Memory B cell (primary cell): ENCODE measurements at regions not wholly inside any gene's neighbourhood (a gene's known extent, or its start where the extent isn't known, plus 50 kb on each side); places are given as distances from the start of the nearest gene placed in this dataset.

Experiments
- ATAC-seq: fragments of 150-1000 bp; cut with Tn5 transposase; 2 replicates; pipeline ENCODE4 v1.10.0; 2021; ENCODE audit warnings: low read depth, mild to moderate bottlenecking, moderate library complexity
- DNase-seq, 2 donors: peaks; one replicate each; pipeline ENCODE4 v3.0.0; 2022; ENCODE audit warnings: low spot score in 2 of 2
- H3K27ac Mint-ChIP-seq: one replicate; pipeline ENCODE4 v1.8.0; 2022; ENCODE audit warnings: mild to moderate bottlenecking, moderate library complexity, mixed read lengths
- H3K27me3 Mint-ChIP-seq: one replicate; pipeline ENCODE4 v1.8.0; 2022; ENCODE audit warnings: mixed read lengths
- H3K36me3 Mint-ChIP-seq: one replicate; pipeline ENCODE4 v1.8.0; 2022; ENCODE audit warnings: mild to moderate bottlenecking, mixed read lengths
- H3K4me1 Mint-ChIP-seq: one replicate; pipeline ENCODE4 v1.8.0; 2022; ENCODE audit warnings: mixed read lengths
- H3K4me3 Mint-ChIP-seq: one replicate; pipeline ENCODE4 v1.8.0; 2022; ENCODE audit warnings: mild to moderate bottlenecking, moderate library complexity, mixed read lengths
- H3K9me3 Mint-ChIP-seq: one replicate; pipeline ENCODE4 v1.8.0; 2022; ENCODE audit warnings: mixed read lengths

DNA sequence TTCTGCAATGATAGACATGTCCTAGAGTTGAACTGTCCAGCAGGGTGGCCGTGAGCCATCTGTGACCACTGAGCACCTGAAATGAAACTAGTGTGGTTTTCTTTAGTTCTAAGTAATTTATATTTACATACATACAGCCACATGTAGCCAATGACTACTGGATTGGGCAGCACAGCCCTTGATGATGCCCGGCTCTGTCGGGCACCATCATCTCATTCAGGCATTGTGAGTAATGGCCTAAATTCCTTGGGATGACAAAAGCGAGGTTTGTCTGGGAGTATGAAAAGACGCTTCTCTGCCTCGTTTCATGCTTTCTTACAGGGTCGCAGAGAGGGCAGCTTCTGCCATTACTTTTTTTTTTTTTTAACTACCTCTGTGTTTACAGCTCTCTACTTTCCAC lies 251.9 kb upstream of the HES1 start:
- Mint-ChIP-seq H3K4me3 (no peak overlapping the region), H3K9me3 (peaks cover 4% of the 10 kb centered on the region), H3K27me3 (no peaks in the 10 kb centered on the region), H3K27ac (no peak overlapping the region), H3K4me1 (peaks cover 10% of the 10 kb centered on the region), H3K36me3 (peaks cover 2% of the 10 kb centered on the region)
- no peak for ATAC-seq
- no peak for DNase-seq

DNA sequence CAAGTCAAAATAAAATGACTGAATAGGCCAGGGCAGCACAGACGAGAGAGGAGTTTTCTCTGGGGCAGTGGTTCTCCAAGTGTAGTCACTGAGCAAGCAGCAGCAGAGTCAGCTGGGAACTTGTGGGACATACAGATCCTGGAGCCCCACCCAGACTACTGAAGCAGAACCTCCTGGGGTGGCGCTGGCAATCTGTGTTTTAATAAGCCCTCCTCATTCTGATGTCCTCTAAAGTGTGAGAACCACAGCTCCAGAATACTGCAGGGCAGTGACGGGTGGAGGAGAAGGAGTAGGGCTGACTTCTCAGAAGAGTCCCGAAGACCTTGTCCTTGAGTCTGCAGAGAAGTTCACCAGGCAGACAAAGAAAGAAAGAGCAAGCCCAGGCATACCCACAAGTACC lies 251.3 kb upstream of the HES1 start:
- DNase-seq = no peak
- no peak overlapping the region for H3K4me3 Mint-ChIP-seq
- peaks cover 2% of the 10 kb centered on the region for H3K36me3 Mint-ChIP-seq
- peaks cover 5% of the 10 kb centered on the region for H3K4me1 Mint-ChIP-seq
- H3K27me3 Mint-ChIP-seq = no peaks in the 10 kb centered on the region
- no peak overlapping the region for H3K27ac Mint-ChIP-seq
- H3K9me3 Mint-ChIP-seq = peaks cover 4% of the 10 kb centered on the region
- ATAC-seq = no peak

DNA sequence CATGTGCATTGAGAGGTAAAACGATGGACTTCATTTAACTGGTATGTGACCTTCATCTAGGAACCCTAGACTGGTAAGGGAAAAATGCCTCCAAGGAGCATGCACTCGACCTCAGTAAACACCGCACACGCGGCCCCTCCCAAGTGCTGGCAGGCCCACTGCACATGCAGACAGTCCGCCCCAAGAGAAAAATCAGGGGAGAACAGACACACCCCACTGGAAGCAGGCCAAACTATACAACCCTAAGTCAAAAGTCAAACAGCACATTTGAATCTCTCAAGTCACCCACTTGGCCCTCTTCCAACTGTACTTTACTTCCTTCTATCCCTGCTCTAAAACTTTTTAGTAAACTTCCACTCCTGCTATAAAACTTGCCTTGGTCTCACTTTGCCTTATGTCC lies 250.1 kb upstream of the HES1 start:
- Mint-ChIP-seq H3K4me1 (peaks cover 5% of the 10 kb centered on the region), H3K27ac (no peak overlapping the region), H3K27me3 (no peaks in the 10 kb centered on the region), H3K4me3 (no peak overlapping the region), H3K9me3 (peaks cover 4% of the 10 kb centered on the region), H3K36me3 (peaks cover 2% of the 10 kb centered on the region)
- DNase-seq (no peak), ATAC-seq (no peak)

DNA sequence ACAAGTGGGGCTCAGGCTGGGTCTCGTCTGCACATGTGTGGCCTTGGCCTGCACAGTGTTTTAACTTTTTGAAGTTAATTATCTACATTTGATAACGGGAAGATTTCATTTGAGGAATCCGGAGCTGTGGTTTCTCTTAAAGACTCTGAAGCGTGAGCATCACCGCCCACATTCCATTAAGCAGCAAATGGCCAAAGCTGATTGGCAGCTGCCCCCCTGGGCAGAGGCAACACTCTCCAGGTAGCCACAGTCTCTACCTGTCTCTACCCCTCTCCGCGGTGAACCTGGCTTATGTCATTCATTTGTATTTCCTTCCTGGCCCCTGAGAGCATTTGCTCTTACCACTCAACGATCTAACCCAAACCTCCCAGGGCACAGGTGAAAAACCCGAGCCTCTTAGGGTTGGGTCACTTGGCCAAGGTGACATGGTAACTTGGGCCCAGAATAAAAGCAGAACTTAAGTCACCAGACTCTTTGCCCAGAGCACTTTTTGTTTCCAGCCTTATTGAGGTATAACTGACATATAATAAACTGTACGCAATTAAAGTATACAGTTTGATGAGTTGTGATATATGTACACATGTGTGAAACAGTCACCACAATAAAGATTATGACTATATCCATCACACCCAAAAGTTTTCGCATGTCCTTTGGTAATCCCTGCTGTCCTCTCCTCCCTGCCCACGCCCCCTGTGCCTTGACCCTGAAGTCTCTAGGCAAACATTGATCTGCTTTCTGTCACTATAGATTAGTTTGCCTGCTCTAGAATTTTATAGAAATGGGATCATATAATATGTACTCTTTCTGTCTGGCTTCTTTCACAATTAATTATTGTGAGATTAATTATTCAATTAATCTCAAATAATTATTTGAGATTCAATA lies 245.7 kb upstream of the HES1 start:
- H3K4me1 Mint-ChIP-seq = peaks cover 4% of the 10 kb centered on the region
- H3K27me3 Mint-ChIP-seq = no peaks in the 10 kb centered on the region
- H3K9me3 Mint-ChIP-seq = peaks cover 4% of the 10 kb centered on the region
- peaks cover 2% of the 10 kb centered on the region for H3K36me3 Mint-ChIP-seq
- no peak overlapping the region for H3K4me3 Mint-ChIP-seq
- no peak overlapping the region for H3K27ac Mint-ChIP-seq
- ATAC-seq = no peak
- DNase-seq = no peak

DNA sequence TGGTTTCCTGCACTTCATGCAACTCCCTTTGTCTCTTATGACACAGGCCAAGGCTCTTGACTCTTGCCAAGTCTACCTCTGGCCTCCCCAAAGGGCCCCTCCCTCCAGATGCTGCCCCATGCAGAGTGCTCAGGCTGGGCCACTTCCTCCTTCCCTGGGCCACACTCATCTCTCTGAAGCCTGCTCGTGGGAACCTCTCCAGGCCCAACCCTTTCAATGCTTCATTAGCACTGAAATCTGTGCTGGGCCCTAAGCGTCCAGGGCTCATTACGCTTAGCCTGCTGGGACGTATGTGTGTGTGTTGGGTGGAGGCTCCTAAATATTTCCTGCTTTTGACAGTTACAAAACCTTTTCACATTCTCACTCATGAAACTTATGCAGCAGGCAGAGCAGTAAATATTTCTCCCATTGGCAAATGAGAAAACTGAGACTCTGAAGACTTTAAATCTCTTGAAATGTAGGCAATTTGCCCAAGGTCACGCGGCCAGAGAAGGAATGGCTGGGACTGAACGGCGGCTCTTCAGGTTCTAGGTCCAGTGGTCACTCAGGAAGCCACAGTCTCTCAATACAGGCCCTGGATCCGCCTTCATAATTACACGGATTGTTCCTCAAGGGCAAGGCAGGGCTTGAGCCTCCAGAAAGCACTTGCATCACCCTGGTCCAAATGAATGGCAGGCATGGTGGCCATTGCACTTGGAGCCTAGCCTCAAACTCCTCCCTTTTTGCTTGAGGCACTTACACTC lies 241.7 kb upstream of the HES1 start:
- no peak overlapping the region for H3K4me3 Mint-ChIP-seq
- H3K4me1 Mint-ChIP-seq = peaks cover 11% of the 10 kb centered on the region
- H3K27ac Mint-ChIP-seq = peak overlapping the region; percentile 41
- no peaks in the 10 kb centered on the region for H3K36me3 Mint-ChIP-seq
- DNase-seq = no peak
- peak; percentile 70 for ATAC-seq
- H3K9me3 Mint-ChIP-seq = peaks cover 2% of the 10 kb centered on the region
- H3K27me3 Mint-ChIP-seq = no peaks in the 10 kb centered on the region

DNA sequence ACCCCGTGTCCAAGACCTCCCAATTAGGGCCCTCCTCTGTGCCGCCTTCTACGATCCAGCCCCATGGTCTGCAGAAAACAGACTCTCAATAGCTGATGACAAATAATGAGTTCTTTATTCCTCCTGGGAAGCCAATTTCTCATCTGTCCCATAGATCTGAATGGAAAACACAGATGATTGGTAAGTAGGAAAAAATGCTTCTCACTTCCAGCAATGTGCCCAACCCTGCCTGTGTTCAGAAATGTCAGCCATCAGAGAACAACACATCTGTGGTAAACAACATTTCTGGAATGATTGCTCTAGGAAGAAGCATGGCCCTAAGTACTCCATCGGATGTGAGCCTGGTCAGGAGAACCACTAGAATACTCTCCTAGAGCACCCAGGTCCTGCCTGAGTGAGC lies 240.5 kb upstream of the HES1 start:
- peaks cover 2% of the 10 kb centered on the region for H3K9me3 Mint-ChIP-seq
- DNase-seq = no peak
- no peak overlapping the region for H3K27ac Mint-ChIP-seq
- H3K4me1 Mint-ChIP-seq = peaks cover 11% of the 10 kb centered on the region
- H3K36me3 Mint-ChIP-seq = no peaks in the 10 kb centered on the region
- ATAC-seq = no peak
- H3K27me3 Mint-ChIP-seq = no peaks in the 10 kb centered on the region
- H3K4me3 Mint-ChIP-seq = no peak overlapping the region

DNA sequence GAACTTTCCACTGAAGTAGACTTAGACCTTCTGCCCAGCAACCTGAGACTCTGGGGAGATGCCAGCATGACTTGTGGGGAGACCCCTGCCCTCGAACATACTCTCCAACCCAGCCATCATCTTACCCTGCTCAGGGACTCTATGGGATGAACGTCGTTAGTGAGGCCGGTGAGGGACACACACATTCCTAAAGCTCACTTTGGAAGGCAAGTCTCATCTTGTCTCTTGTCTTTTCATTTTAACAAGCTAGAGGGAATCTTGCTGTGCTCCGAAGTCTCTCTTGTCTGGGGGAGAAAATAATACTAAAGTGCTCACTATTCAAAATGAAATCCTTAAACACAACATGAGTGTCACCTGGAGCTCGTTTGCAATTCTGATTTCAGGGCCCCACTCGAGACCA lies 239.5 kb upstream of the HES1 start:
- Mint-ChIP-seq H3K27me3 (no peaks in the 10 kb centered on the region), H3K36me3 (no peaks in the 10 kb centered on the region), H3K4me1 (peaks cover 11% of the 10 kb centered on the region), H3K27ac (no peak overlapping the region), H3K9me3 (peaks cover 2% of the 10 kb centered on the region), H3K4me3 (no peak overlapping the region)
- ATAC-seq (no peak), DNase-seq (no peak)

DNA sequence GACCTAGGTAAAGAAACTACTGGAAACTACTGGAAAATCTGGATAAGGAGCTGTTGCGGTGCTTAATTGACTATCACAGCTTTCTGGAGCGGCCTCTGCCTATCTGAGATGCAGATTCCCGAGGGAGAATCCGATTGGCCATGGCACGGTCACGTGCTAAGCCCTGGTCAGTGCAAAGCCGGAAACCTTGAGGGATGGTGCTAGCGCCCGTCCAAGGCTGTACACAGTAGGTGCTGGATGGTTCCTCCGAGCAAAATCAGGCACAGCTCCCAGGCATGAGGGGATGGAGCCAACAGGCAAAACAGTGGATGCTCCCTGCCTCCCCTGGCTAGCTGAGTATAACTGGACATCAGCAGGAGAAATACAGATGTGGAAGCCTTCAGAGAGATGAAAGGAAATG lies 238.7 kb upstream of the HES1 start:
- DNase-seq (no peak), ATAC-seq (no peak)
- Mint-ChIP-seq H3K9me3 (peaks cover 2% of the 10 kb centered on the region), H3K36me3 (no peaks in the 10 kb centered on the region), H3K27ac (no peak overlapping the region), H3K4me3 (no peak overlapping the region), H3K4me1 (peaks cover 11% of the 10 kb centered on the region), H3K27me3 (no peaks in the 10 kb centered on the region)

DNA sequence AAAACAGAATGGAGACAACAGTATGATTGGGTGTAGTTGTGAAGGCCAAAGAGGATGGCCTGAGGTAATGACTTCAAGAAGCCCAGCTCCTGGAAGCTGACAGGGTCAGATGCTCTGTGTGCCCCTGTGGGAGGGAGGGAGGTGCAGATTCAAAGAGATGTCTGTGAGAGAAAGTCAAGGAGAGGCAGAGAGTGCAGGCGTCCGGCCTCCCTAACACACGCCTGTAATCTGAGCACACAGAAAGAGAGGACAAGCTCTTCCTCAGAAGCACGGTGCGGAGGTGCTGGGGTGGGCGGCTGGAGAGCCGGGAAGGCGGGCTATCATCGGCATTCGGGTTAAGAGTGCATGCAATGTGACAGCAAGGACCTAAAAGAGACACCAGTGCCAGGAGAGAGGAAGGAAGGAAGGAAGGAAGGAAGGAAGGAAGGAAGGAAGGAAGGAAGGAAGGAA lies 238.2 kb upstream of the HES1 start:
- Mint-ChIP-seq H3K27ac (no peak overlapping the region), H3K4me3 (no peak overlapping the region), H3K27me3 (no peaks in the 10 kb centered on the region), H3K36me3 (no peaks in the 10 kb centered on the region), H3K4me1 (peaks cover 11% of the 10 kb centered on the region), H3K9me3 (peaks cover 2% of the 10 kb centered on the region)
- no peak for ATAC-seq
- DNase-seq = no peak

DNA sequence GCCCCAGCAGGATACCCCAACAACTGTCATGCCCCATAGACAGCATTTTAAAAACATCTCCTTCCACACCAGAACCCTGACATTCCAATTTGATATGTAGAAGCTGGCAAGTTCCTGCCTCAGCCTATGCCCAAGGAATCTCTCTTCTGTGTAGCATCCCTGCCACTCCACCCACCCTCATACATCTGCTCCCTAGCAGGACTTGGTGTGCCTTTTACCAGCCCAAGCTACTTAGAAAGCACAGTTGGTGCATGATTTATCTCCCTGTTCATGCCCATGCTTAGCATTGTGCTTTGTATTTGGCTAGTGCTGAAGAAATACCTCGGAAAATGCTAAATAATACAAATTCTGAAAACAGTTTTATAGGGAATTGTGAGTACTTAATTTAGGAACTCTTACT lies 236.9 kb upstream of the HES1 start:
- peaks cover 10% of the 10 kb centered on the region for H3K4me1 Mint-ChIP-seq
- DNase-seq (no peak), ATAC-seq (no peak)
- no peak overlapping the region for H3K27ac Mint-ChIP-seq
- H3K27me3 Mint-ChIP-seq = peaks cover under 1% of the 10 kb centered on the region
- no peak overlapping the region for H3K4me3 Mint-ChIP-seq
- no peaks in the 10 kb centered on the region for H3K36me3 Mint-ChIP-seq
- H3K9me3 Mint-ChIP-seq = peaks cover 2% of the 10 kb centered on the region

DNA sequence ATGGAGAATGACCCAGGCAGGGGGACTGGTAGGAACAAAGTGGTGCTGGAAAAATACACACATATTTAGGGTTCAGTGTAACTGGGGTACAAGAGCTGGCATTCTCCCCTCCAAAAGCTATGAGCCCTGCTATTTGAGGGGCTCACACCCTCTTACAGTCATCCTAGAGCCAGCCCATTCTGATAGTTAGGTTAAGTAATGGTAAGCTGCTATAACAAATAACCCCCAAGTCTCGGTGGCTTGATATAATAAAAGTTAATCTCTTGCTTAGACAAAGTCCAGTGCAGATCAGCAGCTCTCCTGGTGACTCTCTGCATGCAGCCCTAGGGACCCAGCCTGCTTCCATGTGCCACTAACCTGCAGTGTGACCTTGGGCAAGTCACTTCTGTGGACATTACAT lies 234.9 kb upstream of the HES1 start:
- Mint-ChIP-seq H3K27ac (no peak overlapping the region), H3K36me3 (no peaks in the 10 kb centered on the region)

DNA sequence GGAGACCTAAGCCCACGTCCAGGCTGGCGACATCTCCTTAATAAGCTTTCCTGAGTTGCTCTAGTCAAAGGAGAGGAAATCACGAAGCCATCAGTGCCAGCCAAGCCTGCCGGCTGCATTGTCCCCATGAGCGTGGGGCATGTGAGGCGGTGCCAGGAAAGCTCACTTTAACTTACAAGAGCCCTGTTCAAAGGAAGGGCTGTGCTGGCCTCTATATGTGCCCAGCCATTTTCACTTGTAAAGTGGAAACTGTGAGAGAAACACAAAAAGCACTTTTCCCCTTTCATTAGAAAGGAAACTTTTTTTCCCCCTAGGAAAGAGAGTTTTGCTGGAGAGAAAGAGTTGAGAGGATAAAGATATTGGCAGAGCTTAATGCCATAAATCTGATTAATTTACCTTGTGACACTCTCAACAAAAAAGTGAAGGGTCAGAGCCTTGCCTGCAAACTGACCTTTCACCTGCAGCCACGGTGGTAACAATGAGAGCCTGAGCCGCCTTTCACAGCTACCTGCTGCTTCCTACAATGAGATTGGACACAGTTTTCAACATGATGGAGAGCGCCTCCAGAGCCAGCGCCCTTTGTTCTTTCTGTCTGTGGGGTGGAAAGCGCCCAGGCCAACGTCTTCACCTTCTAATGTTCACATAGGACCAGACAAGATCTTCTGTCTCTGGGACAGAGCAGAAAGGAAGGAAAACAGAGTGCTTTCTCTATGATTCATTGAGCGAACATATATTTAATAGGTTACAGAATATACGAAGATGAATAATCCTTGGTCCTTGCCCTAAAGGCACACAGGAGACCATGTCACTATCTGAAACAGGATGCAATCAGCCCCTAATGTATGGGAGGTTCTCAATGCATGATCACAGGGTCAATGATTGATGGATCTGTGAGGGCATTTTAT lies 233.1 kb upstream of the HES1 start:
- peaks cover 3% of the 10 kb centered on the region for H3K27me3 Mint-ChIP-seq
- DNase-seq (no peak), ATAC-seq (no peak)
- no peak overlapping the region for H3K4me3 Mint-ChIP-seq
- H3K27ac Mint-ChIP-seq = no peak overlapping the region
- H3K9me3 Mint-ChIP-seq = peaks cover 1% of the 10 kb centered on the region
- peaks cover 5% of the 10 kb centered on the region for H3K4me1 Mint-ChIP-seq
- H3K36me3 Mint-ChIP-seq = no peaks in the 10 kb centered on the region

More for the DNA sequence above, 234.9 kb upstream of the HES1 start:
- H3K4me1 Mint-ChIP-seq = peaks cover 10% of the 10 kb centered on the region
- no peak overlapping the region for H3K4me3 Mint-ChIP-seq
- DNase-seq = no peak
- no peak for ATAC-seq
- peaks cover 3% of the 10 kb centered on the region for H3K27me3 Mint-ChIP-seq
- H3K9me3 Mint-ChIP-seq = peaks cover 2% of the 10 kb centered on the region

DNA sequence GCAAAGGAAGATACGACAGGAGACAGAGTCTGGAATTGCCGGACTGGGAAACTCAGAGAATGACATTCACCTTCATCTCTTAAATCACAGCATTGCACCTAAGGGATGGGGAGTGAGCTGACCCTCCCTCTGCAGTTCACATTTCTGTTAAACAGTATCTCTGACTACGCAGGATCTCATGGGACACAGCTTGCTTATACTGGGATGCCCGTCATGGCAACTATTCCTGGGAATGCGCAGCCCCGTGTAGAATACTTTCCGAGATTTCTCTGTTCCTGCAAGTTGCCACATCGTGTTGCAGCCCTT lies 232.5 kb upstream of the HES1 start:
- Mint-ChIP-seq H3K27ac (no peak overlapping the region), H3K4me1 (peaks cover 3% of the 10 kb centered on the region), H3K36me3 (no peaks in the 10 kb centered on the region), H3K9me3 (peaks cover 3% of the 10 kb centered on the region), H3K4me3 (no peak overlapping the region), H3K27me3 (peaks cover 3% of the 10 kb centered on the region)
- DNase-seq (no peak), ATAC-seq (no peak)

DNA sequence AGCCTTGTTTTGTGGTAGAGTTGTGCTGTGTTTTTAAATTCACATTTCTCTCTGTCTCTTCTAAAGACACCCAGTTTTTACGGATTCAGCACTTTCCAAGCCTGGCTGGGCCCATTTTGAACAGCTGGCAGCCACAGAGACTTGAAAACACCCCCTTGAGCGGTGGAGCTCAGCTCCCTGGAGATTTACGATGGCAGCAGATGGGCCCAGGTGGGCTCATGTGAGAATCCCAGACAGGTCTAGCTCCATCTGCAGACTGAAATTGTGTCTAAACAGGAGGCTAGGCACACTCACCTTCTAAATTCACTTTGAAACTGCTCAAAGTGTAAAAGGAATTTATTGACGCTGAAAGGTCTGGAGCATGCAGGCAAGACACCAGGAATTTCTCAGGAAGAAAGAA lies 232.0 kb upstream of the HES1 start:
- no peak overlapping the region for H3K27ac Mint-ChIP-seq
- H3K36me3 Mint-ChIP-seq = no peaks in the 10 kb centered on the region
- H3K27me3 Mint-ChIP-seq = peaks cover 3% of the 10 kb centered on the region
- peaks cover 3% of the 10 kb centered on the region for H3K9me3 Mint-ChIP-seq
- H3K4me3 Mint-ChIP-seq = no peak overlapping the region
- ATAC-seq (no peak), DNase-seq (no peak)
- peaks cover 4% of the 10 kb centered on the region for H3K4me1 Mint-ChIP-seq
